H1 (cell line): ENCODE measurements at regions not wholly inside any gene's neighbourhood (a gene's known extent, or its start where the extent isn't known, plus 50 kb on each side); places are given as distances from the start of the nearest gene placed in this dataset.

ENCODE experiments used
- CTCF ChIA-PET: fragments of 300-600 bp; sonication (Branson Sonifier 250); formaldehyde crosslinking; loops from one replicate; lab custom pipeline; 2021; ENCODE audit not compliant: partially characterized antibody; lab: Charles Lee
- POLR2A ChIA-PET: fragments of 300-600 bp; sonication (Branson Sonifier 250); formaldehyde crosslinking; loops from one replicate; lab custom pipeline; 2021; ENCODE audit warnings: inconsistent platforms; ENCODE audit not compliant: partially characterized antibody; lab: Charles Lee
- DNase-seq, 2 experiments: peaks; one replicate each; pipeline versions ENCODE4 v3.0.0 to v3.0.0-alpha.2; 2010 to 2022; ENCODE audit warnings: low spot score in 2 of 2, low read depth in 1 of 2, mixed read lengths in 1 of 2
- FAIRE-seq: peaks from 2 replicates; lab custom pipeline; 2011; peaks lifted over from hg19 to GRCh38; lab: Jason Lieb, UNC
- H2AFZ ChIP-seq: 2 replicates; pipeline ENCODE4 v1.8.1; 2012; ENCODE audit warnings: low read length, inconsistent platforms
- H2AK5ac ChIP-seq: 2 replicates; pipeline ENCODE4 v1.6.1; 2013; ENCODE audit warnings: low read depth, low read length
- H2BK120ac ChIP-seq: replicated peaks from 2 replicates; pipeline ENCODE3; 2013; ENCODE audit warnings: low read depth, low read length, inconsistent platforms
- H2BK12ac ChIP-seq: 2 replicates; pipeline ENCODE4 v1.6.1; 2013; ENCODE audit warnings: low read depth, low read length
- H2BK15ac ChIP-seq: 2 replicates; pipeline ENCODE4 v1.6.1; 2013; ENCODE audit warnings: low read length
- H2BK20ac ChIP-seq: 2 replicates; pipeline ENCODE4 v1.6.1; 2013; ENCODE audit warnings: low read length
- H2BK5ac ChIP-seq: 2 replicates; pipeline ENCODE4 v1.6.1; 2013; ENCODE audit warnings: low read depth, low read length
- H3K14ac ChIP-seq: 2 replicates; pipeline ENCODE4 v1.6.1; 2013; ENCODE audit warnings: inconsistent platforms; ENCODE audit not compliant: insufficient read length
- H3K18ac ChIP-seq: 2 replicates; pipeline ENCODE4 v1.6.1; 2013; ENCODE audit warnings: low read length; ENCODE audit errors: extremely low read depth
- H3K23ac ChIP-seq: 2 replicates; pipeline ENCODE4 v1.6.1; 2013; ENCODE audit warnings: inconsistent platforms; ENCODE audit not compliant: insufficient read length
- H3K23me2 ChIP-seq: 2 replicates; pipeline ENCODE4 v1.6.1; 2013; ENCODE audit warnings: low read depth, low read length
- H3K27ac ChIP-seq: 2 replicates; pipeline ENCODE4 v1.6.1; 2011; ENCODE audit warnings: low read depth, low read length, inconsistent platforms
- H3K27me3 ChIP-seq, 4 experiments: replicated peaks in 1 of 4; 1 replicate in 1 of 4; 2 replicates in 3 of 4; pipeline versions ENCODE4 v1.6.1 to v1.8.1; 2011 to 2013; ENCODE audit warnings: low read length in 3 of 4, mild to moderate bottlenecking in 3 of 4, inconsistent platforms in 2 of 4, mixed read lengths in 2 of 4, moderate library complexity in 1 of 4; ENCODE audit not compliant: control insufficient read depth in 3 of 4, insufficient read depth in 3 of 4; ENCODE audit errors: extremely low read depth in 1 of 4
- H3K36me3 ChIP-seq, 4 experiments: 2 replicates each; pipeline versions ENCODE4 v1.6.1 to v1.8.1; 2011 to 2013; ENCODE audit warnings: mild to moderate bottlenecking in 4 of 4, low read length in 3 of 4, moderate library complexity in 2 of 4, control low read depth in 1 of 4, inconsistent platforms in 1 of 4; ENCODE audit not compliant: insufficient read depth in 4 of 4, control insufficient read depth in 2 of 4
- H3K4ac ChIP-seq: replicated peaks from 2 replicates; pipeline ENCODE3; 2013; ENCODE audit warnings: low read length, low read depth, mixed read lengths, inconsistent platforms; ENCODE audit not compliant: insufficient read length
- H3K4me1 ChIP-seq, 4 experiments: replicated peaks in 1 of 4; 1 replicate in 1 of 4; 2 replicates in 3 of 4; pipeline versions ENCODE4 v1.6.1 to v1.8.1; 2011 to 2013; ENCODE audit warnings: low read length in 3 of 4, inconsistent platforms in 2 of 4, mixed read lengths in 1 of 4; ENCODE audit not compliant: insufficient read depth in 4 of 4, control insufficient read depth in 3 of 4
- H3K4me2 ChIP-seq, 2 experiments: 2 replicates each; pipeline versions ENCODE4 v1.6.1 to v1.8.1; 2011 to 2013; ENCODE audit warnings: low read depth in 2 of 2, low read length in 2 of 2, control low read depth in 1 of 2, inconsistent platforms in 1 of 2, mild to moderate bottlenecking in 1 of 2; ENCODE audit not compliant: insufficient read depth in 1 of 2
- H3K4me3 ChIP-seq, 4 experiments: fragments of 200-600, 300-600 bp in 1 of 4; sonication (generic), shearing (Covaris generic), sonication (Bioruptor Twin) in 1 of 4; 2 replicates each; pipeline versions ENCODE4 v1.5.1 to v1.8.1; 2011 to 2016; ENCODE audit warnings: low read length in 4 of 4, low read depth in 3 of 4, control low read depth in 2 of 4, inconsistent platforms in 2 of 4, mild to moderate bottlenecking in 2 of 4, mixed read lengths in 1 of 4, moderate library complexity in 1 of 4; ENCODE audit not compliant: insufficient read depth in 2 of 4; ENCODE audit errors: extremely low read depth in 1 of 4
- H3K56ac ChIP-seq: replicated peaks from 2 replicates; pipeline ENCODE3; 2013; ENCODE audit warnings: low read depth, mild to moderate bottlenecking, mixed read lengths, low read length, inconsistent platforms; ENCODE audit not compliant: insufficient read length
- H3K79me1 ChIP-seq: 2 replicates; pipeline ENCODE4 v1.6.1; 2013; ENCODE audit warnings: low read depth, low read length, control low read depth
- H3K79me2 ChIP-seq, 2 experiments: 2 replicates each; pipeline versions ENCODE4 v1.6.1 to v1.8.1; 2012 to 2013; ENCODE audit warnings: low read length in 2 of 2, mild to moderate bottlenecking in 2 of 2, inconsistent platforms in 1 of 2; ENCODE audit not compliant: insufficient read depth in 2 of 2, control insufficient read depth in 1 of 2
- H3K9ac ChIP-seq, 4 experiments: replicated peaks in 1 of 4; 1 replicate in 1 of 4; 2 replicates in 3 of 4; pipeline versions ENCODE4 v1.6.1 to v1.8.1; 2011 to 2013; ENCODE audit warnings: low read depth in 3 of 4, low read length in 3 of 4, control low read depth in 2 of 4, mild to moderate bottlenecking in 2 of 4, moderate library complexity in 2 of 4, inconsistent platforms in 1 of 4; ENCODE audit errors: extremely low read depth in 1 of 4
- H3K9me3 ChIP-seq, 2 experiments: 2 replicates each; pipeline versions ENCODE4 v1.6.1 to v1.8.1; 2012 to 2013; ENCODE audit warnings: mild to moderate bottlenecking in 2 of 2, moderate library complexity in 2 of 2, control low read depth in 1 of 2, inconsistent platforms in 1 of 2, low read depth in 1 of 2, low read length in 1 of 2, mixed read lengths in 1 of 2; ENCODE audit not compliant: insufficient read depth in 2 of 2
- H4K20me1 ChIP-seq, 2 experiments: replicated peaks in 1 of 2; 2 replicates each; pipeline versions ENCODE3 to v1.8.1; 2011 to 2013; ENCODE audit warnings: inconsistent platforms in 2 of 2, low read length in 2 of 2, mild to moderate bottlenecking in 1 of 2; ENCODE audit not compliant: insufficient read depth in 2 of 2, control insufficient read depth in 1 of 2
- H4K5ac ChIP-seq: 2 replicates; pipeline ENCODE4 v1.6.1; 2013; ENCODE audit warnings: low read length, low read depth, mixed read lengths, inconsistent platforms; ENCODE audit not compliant: insufficient read length
- H4K8ac ChIP-seq: 2 replicates; pipeline ENCODE4 v1.8.0; 2013; ENCODE audit warnings: mild to moderate bottlenecking, moderate library complexity, low read length, inconsistent platforms; ENCODE audit not compliant: insufficient read depth; ENCODE audit errors: extremely low read depth
- H4K91ac ChIP-seq: replicated peaks from 2 replicates; pipeline ENCODE3; 2013; ENCODE audit warnings: low read length, mixed read lengths, inconsistent platforms; ENCODE audit not compliant: insufficient read length
- CTBP2 ChIP-seq: IDR thresholded peaks from 2 replicates; pipeline ENCODE4 v1.7.0; 2011; ENCODE audit warnings: borderline replicate concordance, mild to moderate bottlenecking, moderate library complexity, mixed read lengths, low read length; ENCODE audit not compliant: insufficient read depth, insufficient read length
- FOSL1 ChIP-seq: IDR thresholded peaks from 2 replicates; pipeline ENCODE4 v1.6.1; 2011; ENCODE audit warnings: mild to moderate bottlenecking, low read depth, low read length, moderate library complexity; ENCODE audit not compliant: insufficient read depth
- HDAC6 ChIP-seq: IDR thresholded peaks from one replicate; pipeline ENCODE4 v1.7.1; 2012; ENCODE audit warnings: low read depth, mild to moderate bottlenecking, inconsistent platforms, low read length, moderate library complexity
- JUND ChIP-seq: IDR thresholded peaks from 2 replicates; pipeline ENCODE4 v1.6.1; 2011; ENCODE audit warnings: mild to moderate bottlenecking, improper control_type of control experiment, low read length
- KDM4A ChIP-seq: IDR thresholded peaks from one replicate; pipeline ENCODE4 v1.7.1; 2012; ENCODE audit warnings: low read depth, mild to moderate bottlenecking, moderate library complexity, low read length, inconsistent platforms; ENCODE audit not compliant: severe bottlenecking
- RAD21 ChIP-seq, 2 experiments: IDR thresholded peaks in 1 of 2; conservative IDR thresholded peaks in 1 of 2; 2 replicates each; pipeline ENCODE4 v1.6.1; 2011; ENCODE audit warnings: low read depth in 2 of 2, low read length in 2 of 2, improper control_type of control experiment in 1 of 2, inconsistent platforms in 1 of 2, mild to moderate bottlenecking in 1 of 2, moderate library complexity in 1 of 2
- RXRA ChIP-seq: IDR thresholded peaks from 2 replicates; pipeline ENCODE4 v1.6.1; 2011; ENCODE audit warnings: low read depth, mild to moderate bottlenecking, low read length, moderate library complexity; ENCODE audit not compliant: insufficient read depth
- TAF1 ChIP-seq: IDR thresholded peaks from 2 replicates; pipeline ENCODE4 v1.6.1; 2011; ENCODE audit warnings: mild to moderate bottlenecking, low read depth, low read length
- WGBS, 2 experiments: shearing (Covaris generic) in 1 of 2; methylation state at CpG; one replicate each; pipeline versions ENCODE4 v1.1.6 to v1.1.7; 2013 to 2015; ENCODE audit warnings: low lambda C conversion rate in 2 of 2, mixed read lengths in 2 of 2, inconsistent platforms in 1 of 2, low coverage in 1 of 2, missing lambda C conversion rate in 1 of 2; ENCODE audit not compliant: insufficient replicate concordance in 2 of 2, insufficient coverage in 1 of 2, insufficient read length in 1 of 2; ENCODE audit errors: extremely low coverage in 1 of 2, missing lambda C conversion rate in 1 of 2; 5-methylcytosine and 5-hydroxymethylcytosine counted together
- TF ChIP-seq, protein P1 (sequence below): IDR thresholded peaks from 2 replicates; pipeline ENCODE4 v1.6.1; 2011; ENCODE audit warnings: low read depth, mild to moderate bottlenecking, low read length; ENCODE audit not compliant: insufficient read depth
- TF ChIP-seq, protein P2 (sequence below), 3 experiments: IDR thresholded peaks; 1 replicate in 2 of 3; 2 replicates in 1 of 3; pipeline versions ENCODE4 v1.5.1 to v1.6.1; 2011; ENCODE audit warnings: low read length in 3 of 3, mild to moderate bottlenecking in 3 of 3, inconsistent platforms in 2 of 3, low read depth in 1 of 3, moderate library complexity in 1 of 3; ENCODE audit not compliant: insufficient read depth in 1 of 3; ENCODE audit errors: control extremely low read depth in 1 of 3

DNA sequence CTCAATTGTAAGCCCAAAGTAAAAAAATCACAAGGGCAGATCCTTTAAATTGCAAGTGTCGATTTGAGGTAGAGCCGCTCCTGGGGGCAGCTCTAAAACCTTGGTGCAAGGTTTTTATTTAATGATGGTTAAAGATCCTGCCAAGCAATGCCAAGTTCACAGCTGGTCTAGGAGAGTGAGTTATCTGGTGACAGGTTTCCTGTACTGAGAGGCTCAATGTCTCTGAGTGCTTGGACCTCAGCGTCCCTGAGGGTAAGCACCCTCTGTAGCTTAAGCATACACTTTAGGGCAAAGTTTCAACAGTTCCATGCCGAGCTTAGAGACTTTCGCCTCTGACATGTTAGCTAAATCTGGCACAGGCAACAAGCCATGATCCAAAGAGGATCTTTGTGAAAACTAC lies 119.8 kb upstream of the EGFLAM start:
- Histone ChIP-seq H3K27me3 (no peaks in the 10 kb centered on the region), H2BK15ac (no peak overlapping the region), H4K20me1 (no peaks in the 10 kb centered on the region), H4K5ac (no peak overlapping the region), H3K18ac (no peak overlapping the region), H3K14ac (no peak overlapping the region), H3K9ac (no peak overlapping the region), H3K79me2 (no peaks in the 10 kb centered on the region), H3K56ac (no peak overlapping the region), H2AFZ (no peak overlapping the region), H3K4me2 (no peak overlapping the region), H2BK5ac (no peak overlapping the region), H2BK12ac (no peak overlapping the region), H3K4ac (no peak overlapping the region), H2BK120ac (no peak overlapping the region), H3K27ac (no peak overlapping the region), H4K8ac (no peak overlapping the region), H3K79me1 (no peaks in the 10 kb centered on the region), H3K4me3 (no peak overlapping the region), H4K91ac (no peak overlapping the region), H3K36me3 (no peaks in the 10 kb centered on the region), H2BK20ac (no peak overlapping the region), H3K23me2 (0 out of 2 replicates have a peak, but pooled peaks cover 2% of the 10 kb centered on the region), H3K4me1 (peaks cover 0 to 2% (median 0%) of the 10 kb centered on the region in 4 experiments; a peak in 1 of 7 replicates), H3K9me3 (no peaks in the 10 kb centered on the region), H2AK5ac (no peak overlapping the region), H3K23ac (no peak overlapping the region)
- DNase-seq, result no peak
- CTCF ChIA-PET, result interaction anchor here (0.5 to 1.0 kb wide), 2 partner anchors 13 to 535 kb away, joined by 3 read pairs; no protein-coding TSS in a partner anchor
- POLR2A ChIA-PET, result no interaction called here
- no peak for FAIRE-seq
- 96% methylated on average over 5 of the region's 5 CpGs; no CpG with 5 or more reads in 1 of the 2 experiments for WGBS, 2 experiments
- TF ChIP-seq RXRA (no peak), TAF1 (no peak), JUND (no peak), CTBP2 (no peak), RAD21 (IDR thresholded peaks at IDR 0.05 in 1 of 2, conservative IDR thresholded peaks at IDR 0.05 in 1 of 2; ENCODE audit: low read depth in 2 of 2, low read length in 2 of 2) (no peak), HDAC6 (no peak), KDM4A (no peak), FOSL1 (no peak)
- TF ChIP-seq, protein P1, sequence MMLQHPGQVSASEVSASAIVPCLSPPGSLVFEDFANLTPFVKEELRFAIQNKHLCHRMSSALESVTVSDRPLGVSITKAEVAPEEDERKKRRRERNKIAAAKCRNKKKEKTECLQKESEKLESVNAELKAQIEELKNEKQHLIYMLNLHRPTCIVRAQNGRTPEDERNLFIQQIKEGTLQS, result no peak
- TF ChIP-seq, protein P2, sequence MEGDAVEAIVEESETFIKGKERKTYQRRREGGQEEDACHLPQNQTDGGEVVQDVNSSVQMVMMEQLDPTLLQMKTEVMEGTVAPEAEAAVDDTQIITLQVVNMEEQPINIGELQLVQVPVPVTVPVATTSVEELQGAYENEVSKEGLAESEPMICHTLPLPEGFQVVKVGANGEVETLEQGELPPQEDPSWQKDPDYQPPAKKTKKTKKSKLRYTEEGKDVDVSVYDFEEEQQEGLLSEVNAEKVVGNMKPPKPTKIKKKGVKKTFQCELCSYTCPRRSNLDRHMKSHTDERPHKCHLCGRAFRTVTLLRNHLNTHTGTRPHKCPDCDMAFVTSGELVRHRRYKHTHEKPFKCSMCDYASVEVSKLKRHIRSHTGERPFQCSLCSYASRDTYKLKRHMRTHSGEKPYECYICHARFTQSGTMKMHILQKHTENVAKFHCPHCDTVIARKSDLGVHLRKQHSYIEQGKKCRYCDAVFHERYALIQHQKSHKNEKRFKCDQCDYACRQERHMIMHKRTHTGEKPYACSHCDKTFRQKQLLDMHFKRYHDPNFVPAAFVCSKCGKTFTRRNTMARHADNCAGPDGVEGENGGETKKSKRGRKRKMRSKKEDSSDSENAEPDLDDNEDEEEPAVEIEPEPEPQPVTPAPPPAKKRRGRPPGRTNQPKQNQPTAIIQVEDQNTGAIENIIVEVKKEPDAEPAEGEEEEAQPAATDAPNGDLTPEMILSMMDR (IDR thresholded peaks at IDR 0.05; ENCODE audit: control extremely low read depth in 1 of 3, insufficient read depth in 1 of 3, low read depth in 1 of 3, low read length in 3 of 3), result no peak
